ENCODE measurements at regions not wholly inside any gene's neighbourhood (a gene's known extent, or its start where the extent isn't known, plus 50 kb on each side); places are given as distances from the start of the nearest gene placed in this dataset.

DNA sequence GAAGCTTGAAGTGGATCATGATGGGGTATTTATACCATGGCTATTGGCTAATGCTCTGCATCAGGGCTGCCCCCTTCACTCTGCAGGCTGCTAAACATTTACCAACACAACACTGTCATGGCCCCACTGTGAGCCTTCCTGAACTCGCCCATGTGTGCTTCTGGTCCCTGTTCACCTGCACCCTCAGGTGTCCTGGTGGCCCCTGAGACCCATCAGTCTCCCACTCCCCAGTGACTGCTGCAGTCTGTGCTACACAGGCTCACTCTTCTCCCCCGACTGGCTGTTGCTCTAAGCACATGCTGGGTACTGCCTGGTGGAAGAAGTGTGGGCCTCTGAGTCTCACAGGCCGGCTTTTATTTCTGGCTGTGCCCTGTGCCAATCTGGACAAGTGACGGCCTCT lies 183.0 kb upstream of the HS6ST1 start:
- TF ChIP-seq, protein P1, sequence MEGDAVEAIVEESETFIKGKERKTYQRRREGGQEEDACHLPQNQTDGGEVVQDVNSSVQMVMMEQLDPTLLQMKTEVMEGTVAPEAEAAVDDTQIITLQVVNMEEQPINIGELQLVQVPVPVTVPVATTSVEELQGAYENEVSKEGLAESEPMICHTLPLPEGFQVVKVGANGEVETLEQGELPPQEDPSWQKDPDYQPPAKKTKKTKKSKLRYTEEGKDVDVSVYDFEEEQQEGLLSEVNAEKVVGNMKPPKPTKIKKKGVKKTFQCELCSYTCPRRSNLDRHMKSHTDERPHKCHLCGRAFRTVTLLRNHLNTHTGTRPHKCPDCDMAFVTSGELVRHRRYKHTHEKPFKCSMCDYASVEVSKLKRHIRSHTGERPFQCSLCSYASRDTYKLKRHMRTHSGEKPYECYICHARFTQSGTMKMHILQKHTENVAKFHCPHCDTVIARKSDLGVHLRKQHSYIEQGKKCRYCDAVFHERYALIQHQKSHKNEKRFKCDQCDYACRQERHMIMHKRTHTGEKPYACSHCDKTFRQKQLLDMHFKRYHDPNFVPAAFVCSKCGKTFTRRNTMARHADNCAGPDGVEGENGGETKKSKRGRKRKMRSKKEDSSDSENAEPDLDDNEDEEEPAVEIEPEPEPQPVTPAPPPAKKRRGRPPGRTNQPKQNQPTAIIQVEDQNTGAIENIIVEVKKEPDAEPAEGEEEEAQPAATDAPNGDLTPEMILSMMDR (conservative IDR thresholded peaks at IDR 0.05; ENCODE audit: low read depth, low read length): no peak
- TF ChIP-seq EZH2phosphoT487 (IDR thresholded peaks at IDR 0.05; ENCODE audit: borderline replicate concordance, low read length): no peak
